Smooth muscle cell (in vitro differentiated cells): ENCODE measurements at regions not wholly inside any gene's neighbourhood (a gene's known extent, or its start where the extent isn't known, plus 50 kb on each side); places are given as distances from the start of the nearest gene placed in this dataset.

Source experiments
- DNase-seq: peaks from one replicate; lab custom pipeline; 2025; ENCODE audit not compliant: unreplicated experiment; lab: John Stamatoyannopoulos, UW
- H2AFZ ChIP-seq: fragments of 200-600 bp; sonication (generic); 2 replicates; pipeline ENCODE4 v1.6.0; 2016; ENCODE audit warnings: antibody characterized with exemption, low read depth, mild to moderate bottlenecking
- H3F3A ChIP-seq: fragments of 200-600 bp; sonication (generic); 2 replicates; pipeline ENCODE4 v1.6.0; 2017; ENCODE audit warnings: antibody characterized with exemption, low read depth
- H3K27ac ChIP-seq: fragments of 200-600 bp; sonication (generic); 2 replicates; pipeline ENCODE4 v1.5.1; 2016; ENCODE audit warnings: low read depth, mild to moderate bottlenecking
- H3K27me3 ChIP-seq: fragments of 200-600 bp; sonication (generic); 2 replicates; pipeline ENCODE4 v1.6.1; 2016; ENCODE audit warnings: low read depth, mild to moderate bottlenecking
- H3K36me3 ChIP-seq: fragments of 200-600 bp; sonication (generic); 2 replicates; pipeline ENCODE4 v1.5.1; 2016; ENCODE audit warnings: low read depth
- H3K4me1 ChIP-seq: fragments of 200-600 bp; sonication (generic); 2 replicates; pipeline ENCODE4 v1.5.1; 2016; ENCODE audit warnings: low read depth
- H3K4me2 ChIP-seq: fragments of 200-600 bp; sonication (generic); 2 replicates; pipeline ENCODE4 v1.6.0; 2016; ENCODE audit warnings: mild to moderate bottlenecking
- H3K4me3 ChIP-seq: fragments of 200-600 bp; sonication (generic); 2 replicates; pipeline ENCODE4 v1.5.1; 2016; ENCODE audit warnings: mild to moderate bottlenecking
- H3K79me2 ChIP-seq: fragments of 200-600 bp; sonication (generic); 2 replicates; pipeline ENCODE4 v1.6.0; 2016; ENCODE audit warnings: low read depth, mild to moderate bottlenecking
- H3K9ac ChIP-seq: fragments of 200-600 bp; sonication (generic); 2 replicates; pipeline ENCODE4 v1.6.0; 2016; ENCODE audit warnings: low read depth
- H3K9me3 ChIP-seq: fragments of 200-600 bp; sonication (generic); replicated peaks from 2 replicates; pipeline ENCODE4 v1.5.1; 2016; ENCODE audit warnings: low read depth
- H4K20me1 ChIP-seq: fragments of 200-600 bp; sonication (generic); 2 replicates; pipeline ENCODE4 v1.6.0; 2016; ENCODE audit warnings: low read depth
- CTCF ChIP-seq: fragments of 200-600 bp; sonication (generic); IDR thresholded peaks from 2 replicates; pipeline ENCODE4 v1.5.1; 2017; ENCODE audit warnings: borderline replicate concordance, mild to moderate bottlenecking, antibody characterized with exemption; ENCODE audit not compliant: insufficient read depth, poor library complexity, severe bottlenecking
- WGBS: methylation state at CpG from one replicate; pipeline ENCODE4 v1.1.7; 2016; ENCODE audit warnings: low lambda C conversion rate; 5-methylcytosine and 5-hydroxymethylcytosine counted together

DNA sequence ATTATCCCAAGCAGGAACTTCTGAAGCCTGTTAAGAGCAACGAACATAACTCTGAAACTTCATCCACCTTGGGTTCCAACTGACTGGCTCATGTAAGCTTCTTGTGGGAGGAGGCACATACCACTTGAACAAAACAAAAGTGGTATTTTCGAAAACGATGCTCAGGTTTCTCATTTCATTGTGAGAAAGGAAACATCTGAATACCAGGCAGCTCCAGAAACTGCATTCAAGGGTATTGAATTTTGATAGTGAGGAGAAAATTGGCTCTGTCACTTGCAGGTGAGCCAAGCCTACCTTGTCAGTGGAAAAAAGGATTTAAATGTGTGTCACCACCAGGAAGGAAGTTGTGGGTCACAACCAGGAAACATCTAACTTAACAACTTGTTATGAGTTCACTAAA lies 218.1 kb upstream of the SATB1 start:
- Histone ChIP-seq H3K9me3 (no peaks in the 10 kb centered on the region), H3K27me3 (no peaks in the 10 kb centered on the region), H3K4me2 (no peak overlapping the region), H3F3A (no peaks in the 10 kb centered on the region), H3K4me3 (no peak overlapping the region), H3K36me3 (no peaks in the 10 kb centered on the region), H3K9ac (no peak overlapping the region), H3K79me2 (no peaks in the 10 kb centered on the region), H3K27ac (no peak overlapping the region), H2AFZ (no peak overlapping the region), H4K20me1 (no peaks in the 10 kb centered on the region), H3K4me1 (no peaks in the 10 kb centered on the region)
- 87% methylated on average over 3 of the region's 3 CpGs for WGBS
- TF ChIP-seq CTCF, result no peak
- DNase-seq, result no peak

DNA sequence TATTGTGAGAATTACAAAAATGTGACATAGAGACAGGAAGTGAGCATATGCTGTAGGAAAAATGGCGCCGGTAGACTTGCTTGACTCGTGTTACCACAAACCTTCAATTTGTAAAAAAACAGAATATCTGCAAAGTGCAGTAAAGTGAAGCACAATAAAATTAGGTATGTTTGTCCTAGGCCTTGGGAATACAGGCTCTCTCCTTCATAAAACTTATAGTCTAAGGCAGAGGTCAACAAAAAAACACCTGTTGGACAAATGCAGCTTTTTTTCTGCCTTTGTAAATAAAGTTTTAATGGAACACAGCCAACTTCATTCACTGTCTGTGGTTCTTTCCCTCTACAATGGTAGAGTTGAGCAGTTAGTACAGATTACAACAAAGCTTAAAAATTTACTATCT lies 216.8 kb upstream of the SATB1 start:
- H3K9ac ChIP-seq, result no peak overlapping the region

GRCh38 chr3:18635215-18635614 lies 210.1 kb upstream of the SATB1 start:
- Histone ChIP-seq H2AFZ (no peak overlapping the region), H3K4me1 (no peaks in the 10 kb centered on the region), H3K36me3 (no peaks in the 10 kb centered on the region), H3K27me3 (no peaks in the 10 kb centered on the region), H3K79me2 (no peaks in the 10 kb centered on the region), H3K4me2 (no peak overlapping the region), H3K9me3 (no peaks in the 10 kb centered on the region), H3K9ac (no peak overlapping the region), H4K20me1 (no peaks in the 10 kb centered on the region), H3F3A (no peaks in the 10 kb centered on the region), H3K4me3 (no peak overlapping the region), H3K27ac (no peak overlapping the region)
- no peak for TF ChIP-seq CTCF
- WGBS, result 86% methylated on average over 3 of the region's 3 CpGs
- no peak for DNase-seq

More for the DNA sequence above, 216.8 kb upstream of the SATB1 start:
- Histone ChIP-seq H3K79me2 (no peaks in the 10 kb centered on the region), H3K9me3 (no peaks in the 10 kb centered on the region), H2AFZ (no peak overlapping the region), H3K27ac (no peak overlapping the region), H3K36me3 (no peaks in the 10 kb centered on the region), H3K4me2 (no peak overlapping the region), H3K4me3 (no peak overlapping the region), H4K20me1 (no peaks in the 10 kb centered on the region), H3K4me1 (no peaks in the 10 kb centered on the region), H3F3A (no peaks in the 10 kb centered on the region), H3K27me3 (no peaks in the 10 kb centered on the region)
- 92% methylated on average over 3 of the region's 3 CpGs for WGBS
- TF ChIP-seq CTCF, result no peak
- no peak for DNase-seq

GRCh38 chr3:18634461-18634860 lies 209.3 kb upstream of the SATB1 start:
- WGBS, result 73% methylated on average over 6 of the region's 6 CpGs
- Histone ChIP-seq H3K4me3 (no peak overlapping the region), H2AFZ (no peak overlapping the region), H3K79me2 (no peaks in the 10 kb centered on the region), H3K9me3 (no peaks in the 10 kb centered on the region), H3K4me2 (no peak overlapping the region), H3K27ac (no peak overlapping the region), H3F3A (no peaks in the 10 kb centered on the region), H3K9ac (no peak overlapping the region), H3K36me3 (no peaks in the 10 kb centered on the region), H3K27me3 (no peaks in the 10 kb centered on the region), H3K4me1 (no peaks in the 10 kb centered on the region), H4K20me1 (no peaks in the 10 kb centered on the region)
- DNase-seq, result no peak
- TF ChIP-seq CTCF, result no peak
